HG03135 (cell line): ENCODE measurements at regions not wholly inside any gene's neighbourhood (a gene's known extent, or its start where the extent isn't known, plus 50 kb on each side); places are given as distances from the start of the nearest gene placed in this dataset.

Source experiments
- ATAC-seq: cut with Tn5 transposase; IDR thresholded peaks from one replicate; pipeline ENCODE4 v1.9.1; 2021; ENCODE audit warnings: mild to moderate bottlenecking, moderate library complexity; ENCODE audit not compliant: unreplicated experiment

GRCh38 chr3:177992993-177993970, 543.0 kb upstream of the KCNMB2 start:
- no peak for ATAC-seq

- ATAC-seq: no peak
These were observed 541.3 kb upstream of the KCNMB2 start for GRCh38 chr3:177994976-177995375.

- ATAC-seq: no peak
These were observed 540.7 kb upstream of the KCNMB2 start for GRCh38 chr3:177995381-177996085.

- peak; percentile 91 for ATAC-seq
These were observed 534.5 kb upstream of the KCNMB2 start for GRCh38 chr3:178001670-178002101.

- ATAC-seq: no peak
These were observed 534.1 kb upstream of the KCNMB2 start for GRCh38 chr3:178002113-178002512.

GRCh38 chr3:178003756-178004155, 532.5 kb upstream of the KCNMB2 start:
- ATAC-seq: no peak

- ATAC-seq: no peak
These were observed 530.3 kb upstream of the KCNMB2 start for GRCh38 chr3:178005961-178006360.

GRCh38 chr3:178010306-178010705, 525.9 kb upstream of the KCNMB2 start:
- ATAC-seq: no peak

- no peak for ATAC-seq
These were observed 516.6 kb upstream of the KCNMB2 start for GRCh38 chr3:178019645-178020044.

GRCh38 chr3:178022599-178022998, 513.6 kb upstream of the KCNMB2 start:
- no peak for ATAC-seq

- ATAC-seq: no peak
These were observed 507.3 kb upstream of the KCNMB2 start for GRCh38 chr3:178028933-178029332.

- no peak for ATAC-seq
These were observed 499.6 kb upstream of the KCNMB2 start for GRCh38 chr3:178036451-178037144.

- ATAC-seq: no peak
These were observed 494.3 kb upstream of the KCNMB2 start for GRCh38 chr3:178041931-178042330.

GRCh38 chr3:178042376-178042775, 493.9 kb upstream of the KCNMB2 start:
- ATAC-seq: no peak

GRCh38 chr3:178043084-178043483, 493.2 kb upstream of the KCNMB2 start:
- no peak for ATAC-seq

GRCh38 chr3:178044320-178044719, 491.9 kb upstream of the KCNMB2 start:
- no peak for ATAC-seq

- ATAC-seq: no peak
These were observed 488.7 kb upstream of the KCNMB2 start for GRCh38 chr3:178047496-178047895.

- ATAC-seq: no peak
These were observed 487.5 kb upstream of the KCNMB2 start for GRCh38 chr3:178048768-178049167.

GRCh38 chr3:178054471-178054870, 481.8 kb upstream of the KCNMB2 start:
- no peak for ATAC-seq

- ATAC-seq: no peak
These were observed 480.3 kb upstream of the KCNMB2 start for GRCh38 chr3:178055939-178056338.

GRCh38 chr3:178056868-178057267, 479.4 kb upstream of the KCNMB2 start:
- ATAC-seq: no peak
